HUES48 (cell line): ENCODE measurements at regions not wholly inside any gene's neighbourhood (a gene's known extent, or its start where the extent isn't known, plus 50 kb on each side); places are given as distances from the start of the nearest gene placed in this dataset.

ENCODE experiments used
- H3K27ac ChIP-seq: one replicate; pipeline ENCODE4 v1.7.0; 2013; ENCODE audit warnings: low read depth, low read length, inconsistent platforms
- H3K27me3 ChIP-seq: 2 replicates; pipeline ENCODE4 v1.6.1; 2013; ENCODE audit warnings: mild to moderate bottlenecking, low read length; ENCODE audit not compliant: control insufficient read depth, insufficient read depth
- H3K36me3 ChIP-seq: 2 replicates; pipeline ENCODE4 v1.6.1; 2013; ENCODE audit warnings: low read length; ENCODE audit not compliant: control insufficient read depth, insufficient read depth
- H3K4me1 ChIP-seq: 2 replicates; pipeline ENCODE4 v1.6.1; 2013; ENCODE audit warnings: mild to moderate bottlenecking, low read length; ENCODE audit not compliant: control insufficient read depth, insufficient read depth
- H3K4me3 ChIP-seq: 2 replicates; pipeline ENCODE4 v1.5.1; 2013; ENCODE audit warnings: mild to moderate bottlenecking, low read depth, low read length
- H3K9ac ChIP-seq: 2 replicates; pipeline ENCODE4 v1.6.1; 2013; ENCODE audit warnings: mild to moderate bottlenecking, low read depth, low read length, moderate library complexity
- H3K9me3 ChIP-seq: 2 replicates; pipeline ENCODE4 v1.6.1; 2013; ENCODE audit warnings: low read length; ENCODE audit not compliant: control insufficient read depth, insufficient read depth

- Histone ChIP-seq H3K4me3 (no peak overlapping the region), H3K4me1 (no peaks in the 10 kb centered on the region; the same call in 1 of the 2 replicates), H3K27me3 (no peaks in the 10 kb centered on the region), H3K27ac (no peak overlapping the region), H3K9ac (no peak overlapping the region), H3K36me3 (no peaks in the 10 kb centered on the region), H3K9me3 (no peaks in the 10 kb centered on the region)
Measured at GRCh38 chr12:90653040-90653439, 301.9 kb downstream of the CCER1 start.

- Histone ChIP-seq H3K27me3 (no peaks in the 10 kb centered on the region), H3K4me1 (no peaks in the 10 kb centered on the region; the same call in 1 of the 2 replicates), H3K36me3 (no peaks in the 10 kb centered on the region), H3K9me3 (no peaks in the 10 kb centered on the region), H3K9ac (no peak overlapping the region), H3K27ac (no peak overlapping the region), H3K4me3 (no peak overlapping the region)
Measured at GRCh38 chr12:90652280-90652679, 302.7 kb downstream of the CCER1 start.

- H3K4me3 ChIP-seq: no peak overlapping the region
- H3K36me3 ChIP-seq: no peaks in the 10 kb centered on the region
- H3K9ac ChIP-seq: no peak overlapping the region
- H3K9me3 ChIP-seq: no peaks in the 10 kb centered on the region
- H3K27me3 ChIP-seq: no peaks in the 10 kb centered on the region
- no peaks in the 10 kb centered on the region; the same call in 1 of the 2 replicates for H3K4me1 ChIP-seq
- H3K27ac ChIP-seq: no peak overlapping the region
Measured at GRCh38 chr12:90645181-90645580, 309.8 kb downstream of the CCER1 start.

- Histone ChIP-seq H3K27ac (no peak overlapping the region), H3K9me3 (peaks cover 3% of the 10 kb centered on the region; the same call in 1 of the 2 replicates), H3K4me1 (peaks cover 8% of the 10 kb centered on the region; the same call in 1 of the 2 replicates), H3K27me3 (no peaks in the 10 kb centered on the region), H3K36me3 (no peaks in the 10 kb centered on the region), H3K4me3 (no peak overlapping the region), H3K9ac (no peak overlapping the region)
Measured at GRCh38 chr12:90631591-90632212, 323.3 kb downstream of the CCER1 start.

GRCh38 chr12:90630006-90630405 is 325.0 kb downstream of the CCER1 start:
- no peaks in the 10 kb centered on the region for H3K36me3 ChIP-seq
- no peaks in the 10 kb centered on the region for H3K27me3 ChIP-seq
- H3K4me3 ChIP-seq: no peak overlapping the region
- H3K27ac ChIP-seq: no peak overlapping the region
- H3K4me1 ChIP-seq: peaks cover 8% of the 10 kb centered on the region; the same call in 1 of the 2 replicates
- no peak overlapping the region for H3K9ac ChIP-seq
- H3K9me3 ChIP-seq: peaks cover 3% of the 10 kb centered on the region; the same call in 1 of the 2 replicates

GRCh38 chr12:90628213-90628612 is 326.8 kb downstream of the CCER1 start:
- Histone ChIP-seq H3K4me1 (peaks cover 8% of the 10 kb centered on the region; the same call in 1 of the 2 replicates), H3K36me3 (no peaks in the 10 kb centered on the region), H3K9ac (no peak overlapping the region), H3K27ac (no peak overlapping the region), H3K4me3 (no peak overlapping the region), H3K9me3 (peaks cover 3% of the 10 kb centered on the region; the same call in 1 of the 2 replicates), H3K27me3 (no peaks in the 10 kb centered on the region)

GRCh38 chr12:90627180-90627896 is 327.6 kb downstream of the CCER1 start:
- H3K9ac ChIP-seq: no peak overlapping the region
- H3K27me3 ChIP-seq: no peaks in the 10 kb centered on the region
- no peaks in the 10 kb centered on the region for H3K9me3 ChIP-seq
- H3K36me3 ChIP-seq: no peaks in the 10 kb centered on the region
- peaks cover 8% of the 10 kb centered on the region; the same call in 1 of the 2 replicates for H3K4me1 ChIP-seq
- H3K27ac ChIP-seq: no peak overlapping the region
- H3K4me3 ChIP-seq: no peak overlapping the region

GRCh38 chr12:90622431-90622830 is 332.5 kb downstream of the CCER1 start:
- no peaks in the 10 kb centered on the region for H3K9me3 ChIP-seq
- H3K36me3 ChIP-seq: no peaks in the 10 kb centered on the region
- H3K27ac ChIP-seq: peak overlapping the region; percentile 18
- H3K4me3 ChIP-seq: no peak overlapping the region
- H3K4me1 ChIP-seq: no peaks in the 10 kb centered on the region
- no peaks in the 10 kb centered on the region for H3K27me3 ChIP-seq
- H3K9ac ChIP-seq: no peak overlapping the region

GRCh38 chr12:90621927-90622326 is 333.0 kb downstream of the CCER1 start:
- Histone ChIP-seq H3K4me3 (no peak overlapping the region), H3K36me3 (no peaks in the 10 kb centered on the region), H3K9ac (no peak overlapping the region), H3K27me3 (no peaks in the 10 kb centered on the region), H3K9me3 (no peaks in the 10 kb centered on the region), H3K27ac (no peak overlapping the region), H3K4me1 (no peaks in the 10 kb centered on the region)

- no peaks in the 10 kb centered on the region for H3K9me3 ChIP-seq
- H3K27ac ChIP-seq: no peak overlapping the region
- no peaks in the 10 kb centered on the region for H3K4me1 ChIP-seq
- no peak overlapping the region for H3K4me3 ChIP-seq
- H3K9ac ChIP-seq: no peak overlapping the region
- no peaks in the 10 kb centered on the region for H3K36me3 ChIP-seq
- no peaks in the 10 kb centered on the region for H3K27me3 ChIP-seq
Measured at GRCh38 chr12:90619943-90620342, 335.0 kb downstream of the CCER1 start.

GRCh38 chr12:90618586-90618985 is 336.4 kb downstream of the CCER1 start:
- no peaks in the 10 kb centered on the region for H3K4me1 ChIP-seq
- no peaks in the 10 kb centered on the region for H3K36me3 ChIP-seq
- H3K9me3 ChIP-seq: no peaks in the 10 kb centered on the region
- no peak overlapping the region for H3K4me3 ChIP-seq
- no peak overlapping the region for H3K9ac ChIP-seq
- H3K27me3 ChIP-seq: no peaks in the 10 kb centered on the region
- no peak overlapping the region for H3K27ac ChIP-seq
